OCI-LY1 (cell line): ENCODE measurements at regions not wholly inside any gene's neighbourhood (a gene's known extent, or its start where the extent isn't known, plus 50 kb on each side); places are given as distances from the start of the nearest gene placed in this dataset.

ENCODE experiments used
- CTCF ChIP-seq: fragments of 200-600 bp; sonication (generic), shearing (Covaris generic); IDR thresholded peaks from 2 replicates; pipeline ENCODE4 v1.5.1; 2017; ENCODE audit warnings: mild to moderate bottlenecking, antibody characterized with exemption, low read length, moderate library complexity, mixed read lengths
- EZH2 ChIP-seq: fragments of 200-600 bp; sonication (generic), shearing (Covaris generic); IDR thresholded peaks from 2 replicates; pipeline ENCODE4 v1.8.0; 2017; ENCODE audit warnings: borderline replicate concordance, mixed run types, mild to moderate bottlenecking, antibody characterized with exemption, low read length, moderate library complexity, mixed read lengths

GRCh38 chr5:124370601-124371000 is 375.8 kb downstream of the ZNF608 start:
- no peak for TF ChIP-seq CTCF
- no peak for TF ChIP-seq EZH2
